Thyroid gland (tissue), 4 donors: ENCODE measurements at regions not wholly inside any gene's neighbourhood (a gene's known extent, or its start where the extent isn't known, plus 50 kb on each side); places are given as distances from the start of the nearest gene placed in this dataset.

Source experiments
- CTCF ChIP-seq, 6 experiments: fragments of 200-600 bp in 3 of 6; fragments of 450-650 bp in 3 of 6; sonication (generic) in 3 of 6; IDR thresholded peaks; one replicate each; pipeline ENCODE4 v1.5.1; 2016 to 2019; ENCODE audit warnings: antibody characterized with exemption in 6 of 6, mild to moderate bottlenecking in 2 of 6, inconsistent platforms in 1 of 6, moderate library complexity in 1 of 6
- POLR2A ChIP-seq, 2 donors: fragments of 450-650 bp; IDR thresholded peaks; one replicate each; pipeline ENCODE4 v1.6.1; 2017; ENCODE audit warnings: antibody characterized with exemption in 2 of 2, mild to moderate bottlenecking in 2 of 2, moderate library complexity in 1 of 2

- TF ChIP-seq CTCF (IDR thresholded peaks at IDR 0.05) (no peak), POLR2A (IDR thresholded peaks at IDR 0.05) (no peak)
These were observed 307.8 kb upstream of the USP24 start for GRCh38 chr1:55522982-55523381.
